SH-SY5Y (cell line): ENCODE measurements at regions not wholly inside any gene's neighbourhood (a gene's known extent, or its start where the extent isn't known, plus 50 kb on each side); places are given as distances from the start of the nearest gene placed in this dataset.

ENCODE experiments used
- GATA2 ChIP-seq: IDR thresholded peaks from 2 replicates; pipeline ENCODE4 v1.6.1; 2011; ENCODE audit warnings: mild to moderate bottlenecking, low read depth, low read length
- GATA3 ChIP-seq: IDR thresholded peaks from 2 replicates; pipeline ENCODE4 v1.6.1; 2011; ENCODE audit warnings: low read depth, mild to moderate bottlenecking, low read length, moderate library complexity

DNA sequence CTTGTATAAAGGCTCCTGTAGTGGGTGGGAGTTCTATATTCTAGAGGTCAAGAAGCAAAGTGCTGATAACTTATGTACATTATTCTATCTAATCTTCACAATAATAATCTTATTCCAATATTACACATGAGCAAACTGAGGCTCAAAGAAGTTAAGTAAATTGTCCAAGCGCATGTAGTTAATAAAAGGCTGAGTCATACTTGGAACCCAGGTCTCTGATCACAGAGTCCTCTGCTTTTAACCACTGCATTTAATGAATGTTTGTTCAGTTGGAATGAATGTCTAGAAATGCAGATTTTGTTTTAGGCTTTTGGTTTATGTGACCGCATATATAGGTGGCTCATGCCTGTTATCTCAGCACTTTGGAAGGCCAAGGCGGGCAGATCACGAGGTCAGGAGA, 88.4 kb upstream of the PAQR3 start:
- TF ChIP-seq GATA2 (no peak), GATA3 (no peak)
